ENCODE measurements at regions not wholly inside any gene's neighbourhood (a gene's known extent, or its start where the extent isn't known, plus 50 kb on each side); places are given as distances from the start of the nearest gene placed in this dataset.

GRCh38 chr10:108849688-108850087 is 1073.6 kb downstream of the XPNPEP1 start:
- TF ChIP-seq CTCF (IDR thresholded peaks at IDR 0.05; ENCODE audit: insufficient read depth, low read length, missing control alignments) = no peak
- POLR2A ChIA-PET = no interaction called here
- CTCF ChIA-PET = no interaction called here
- no peak for DNase-seq (ENCODE audit: low read depth, low spot score)
- H3K4me3 ChIP-seq (ENCODE audit: low read depth, low read length) = no peak overlapping the region

GRCh38 chr10:108849186-108849585 is 1074.1 kb downstream of the XPNPEP1 start:
- TF ChIP-seq CTCF (IDR thresholded peaks at IDR 0.05; ENCODE audit: insufficient read depth, low read length, missing control alignments) = no peak
- POLR2A ChIA-PET = no interaction called here
- DNase-seq (ENCODE audit: low read depth, low spot score) = no peak
- H3K4me3 ChIP-seq (ENCODE audit: low read depth, low read length) = no peak overlapping the region
- CTCF ChIA-PET = no interaction called here

GRCh38 chr10:108848046-108848445 is 1075.3 kb downstream of the XPNPEP1 start:
- CTCF ChIA-PET = no interaction called here
- no peak for TF ChIP-seq CTCF (IDR thresholded peaks at IDR 0.05; ENCODE audit: insufficient read depth, low read length, missing control alignments)
- POLR2A ChIA-PET = no interaction called here
- no peak for DNase-seq (ENCODE audit: low read depth, low spot score)
- H3K4me3 ChIP-seq (ENCODE audit: low read depth, low read length) = no peak overlapping the region

GRCh38 chr10:108840944-108841343 is 1082.4 kb downstream of the XPNPEP1 start:
- no peak for TF ChIP-seq CTCF (IDR thresholded peaks at IDR 0.05; ENCODE audit: insufficient read depth, low read length, missing control alignments)
- CTCF ChIA-PET = no interaction called here
- POLR2A ChIA-PET = no interaction called here
- no peak overlapping the region for H3K4me3 ChIP-seq (ENCODE audit: low read depth, low read length)
- DNase-seq (ENCODE audit: low read depth, low spot score) = no peak

- no peak overlapping the region for H3K4me3 ChIP-seq (ENCODE audit: low read depth, low read length)
- ChIA-PET CTCF (no interaction called here), POLR2A (no interaction called here)
- DNase-seq (ENCODE audit: low read depth, low spot score) = no peak
- no peak for TF ChIP-seq CTCF (IDR thresholded peaks at IDR 0.05; ENCODE audit: insufficient read depth, low read length, missing control alignments)
Observed at GRCh38 chr10:108836362-108836761, 1086.9 kb downstream of the XPNPEP1 start.

- TF ChIP-seq CTCF (IDR thresholded peaks at IDR 0.05; ENCODE audit: insufficient read depth, low read length, missing control alignments) = no peak
- CTCF ChIA-PET = no interaction called here
- no peak for DNase-seq (ENCODE audit: low read depth, low spot score)
- H3K4me3 ChIP-seq (ENCODE audit: low read depth, low read length) = no peak overlapping the region
- POLR2A ChIA-PET = no interaction called here
Observed at GRCh38 chr10:108822026-108822425, 1101.3 kb downstream of the XPNPEP1 start.

All from AG04449 (cell line).